Neuronal stem cell (in vitro differentiated cells): ENCODE measurements at regions not wholly inside any gene's neighbourhood (a gene's known extent, or its start where the extent isn't known, plus 50 kb on each side); places are given as distances from the start of the nearest gene placed in this dataset.

Source experiments
- DNase-seq: peaks from one replicate; pipeline ENCODE4 v3.0.0-alpha.2; 2013; ENCODE audit warnings: low spot score
- H2AFZ ChIP-seq: one replicate; pipeline ENCODE4 v1.6.1; 2013; ENCODE audit warnings: mild to moderate bottlenecking, low read length, inconsistent platforms
- H2AK5ac ChIP-seq: 2 replicates; pipeline ENCODE4 v1.6.1; 2013; ENCODE audit warnings: low read depth, mild to moderate bottlenecking, inconsistent platforms, low read length, moderate library complexity, mixed read lengths
- H2BK120ac ChIP-seq: 2 replicates; pipeline ENCODE4 v1.6.1; 2013; ENCODE audit warnings: low read depth, mild to moderate bottlenecking, inconsistent platforms, low read length, moderate library complexity, mixed read lengths
- H2BK12ac ChIP-seq: one replicate; pipeline ENCODE4 v1.6.1; 2013; ENCODE audit warnings: low read length, inconsistent platforms
- H2BK15ac ChIP-seq: 2 replicates; pipeline ENCODE4 v1.6.1; 2013; ENCODE audit warnings: mild to moderate bottlenecking, low read length, inconsistent platforms, mixed read lengths
- H2BK5ac ChIP-seq: one replicate; pipeline ENCODE4 v1.6.1; 2013; ENCODE audit warnings: inconsistent platforms, mild to moderate bottlenecking, low read length, moderate library complexity
- H3K14ac ChIP-seq: one replicate; pipeline ENCODE4 v1.6.1; 2013; ENCODE audit warnings: low read length, inconsistent platforms
- H3K18ac ChIP-seq: 2 replicates; pipeline ENCODE4 v1.6.1; 2013; ENCODE audit warnings: low read length, inconsistent platforms
- H3K23ac ChIP-seq: 2 replicates; pipeline ENCODE4 v1.6.1; 2013; ENCODE audit warnings: low read depth, mild to moderate bottlenecking, mixed read lengths, low read length, inconsistent platforms; ENCODE audit not compliant: poor library complexity
- H3K27ac ChIP-seq: replicated peaks from 3 replicates; pipeline ENCODE4 v1.5.1; 2013; ENCODE audit warnings: low read length, inconsistent platforms
- H3K27me3 ChIP-seq, 3 experiments: 2 replicates each; pipeline ENCODE4 v1.6.1; 2013; ENCODE audit warnings: low read length in 3 of 3, mild to moderate bottlenecking in 2 of 3, inconsistent platforms in 1 of 3, low read depth in 1 of 3, mixed read lengths in 1 of 3, moderate library complexity in 1 of 3; ENCODE audit not compliant: control insufficient read depth in 3 of 3, insufficient read depth in 3 of 3
- H3K36me3 ChIP-seq, 2 donors: replicated peaks in 1 of 2; 2 replicates each; pipeline ENCODE4 v1.6.1; 2013; ENCODE audit warnings: low read length in 2 of 2; ENCODE audit not compliant: control insufficient read depth in 2 of 2, insufficient read depth in 2 of 2
- H3K4ac ChIP-seq: 2 replicates; pipeline ENCODE4 v1.6.1; 2013; ENCODE audit warnings: inconsistent platforms, mild to moderate bottlenecking, low read length, moderate library complexity
- H3K4me1 ChIP-seq, 2 donors: 1 replicate in 1 of 2; 2 replicates in 1 of 2; pipeline ENCODE4 v1.6.1; 2013; ENCODE audit warnings: low read length in 2 of 2, low read depth in 1 of 2; ENCODE audit not compliant: control insufficient read depth in 2 of 2, insufficient read depth in 1 of 2
- H3K4me2 ChIP-seq: one replicate; pipeline ENCODE4 v1.6.1; 2013; ENCODE audit warnings: mild to moderate bottlenecking, low read length, inconsistent platforms; ENCODE audit not compliant: insufficient read depth, poor library complexity, severe bottlenecking
- H3K4me3 ChIP-seq, 2 donors: 2 replicates each; pipeline ENCODE4 v1.5.1; 2013; ENCODE audit warnings: low read length in 2 of 2, mild to moderate bottlenecking in 2 of 2, inconsistent platforms in 1 of 2, moderate library complexity in 1 of 2
- H3K79me1 ChIP-seq: one replicate; pipeline ENCODE4 v1.6.1; 2013; ENCODE audit warnings: low read depth, mild to moderate bottlenecking, inconsistent platforms, low read length, moderate library complexity
- H3K9ac ChIP-seq: one replicate; pipeline ENCODE4 v1.6.1; 2013; ENCODE audit warnings: mild to moderate bottlenecking, low read depth, low read length, inconsistent platforms; ENCODE audit not compliant: poor library complexity
- H3K9me3 ChIP-seq, 2 donors: replicated peaks in 1 of 2; 2 replicates each; pipeline versions ENCODE3 to v1.6.1; 2013; ENCODE audit warnings: low read length in 2 of 2, mild to moderate bottlenecking in 2 of 2, inconsistent platforms in 1 of 2, low read depth in 1 of 2, mixed read lengths in 1 of 2, moderate library complexity in 1 of 2; ENCODE audit not compliant: control insufficient read depth in 2 of 2, insufficient read depth in 1 of 2
- H4K8ac ChIP-seq: one replicate; pipeline ENCODE4 v1.6.1; 2013; ENCODE audit warnings: low read depth, mild to moderate bottlenecking, inconsistent platforms, low read length, moderate library complexity
- H4K91ac ChIP-seq: one replicate; pipeline ENCODE4 v1.6.1; 2013; ENCODE audit warnings: low read length, low read depth, mild to moderate bottlenecking, inconsistent platforms; ENCODE audit not compliant: poor library complexity
- WGBS, 2 donors: extraction: QIAGEN DNeasy Blood & Tissue Kit; methylation state at CpG; one replicate each; pipeline ENCODE4 v1.1.7; 2013; ENCODE audit warnings: missing lambda C conversion rate in 2 of 2, mixed read lengths in 1 of 2; ENCODE audit not compliant: insufficient read length in 2 of 2, insufficient replicate concordance in 1 of 2; ENCODE audit errors: extremely low coverage in 2 of 2; 5-methylcytosine and 5-hydroxymethylcytosine counted together

DNA sequence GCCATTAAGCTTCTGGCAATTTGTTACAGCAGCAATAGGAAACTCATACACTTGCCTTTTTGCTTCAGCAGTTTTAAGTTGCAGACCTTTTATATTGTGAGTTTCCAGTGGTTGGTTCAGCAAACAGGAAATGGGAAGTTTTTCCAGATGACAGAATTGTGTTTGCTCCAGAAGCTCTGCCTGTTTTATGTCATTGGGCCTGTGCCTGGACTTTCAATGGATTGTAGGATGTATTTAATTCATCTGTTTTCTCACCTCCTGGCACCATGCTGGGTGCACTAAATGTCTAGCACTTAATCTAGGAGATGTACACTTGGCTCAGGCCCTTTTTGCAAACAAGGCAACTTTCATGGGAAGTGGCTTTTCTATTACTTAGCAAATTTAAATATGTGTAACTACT is 100.4 kb upstream of the CLINT1 start:
- no peak overlapping the region for H3K4me2 ChIP-seq
- H2BK15ac ChIP-seq = no peak overlapping the region
- no peaks in the 10 kb centered on the region for H3K79me1 ChIP-seq
- no peak overlapping the region for H3K27ac ChIP-seq
- no peak overlapping the region for H3K23ac ChIP-seq
- no peak overlapping the region for H3K4me3 ChIP-seq
- no peak overlapping the region for H4K8ac ChIP-seq
- H2BK12ac ChIP-seq = no peak overlapping the region
- no peak overlapping the region for H2AFZ ChIP-seq
- no peak overlapping the region for H3K4ac ChIP-seq
- H3K18ac ChIP-seq = no peak overlapping the region
- no peak for DNase-seq
- no peak overlapping the region for H4K91ac ChIP-seq
- no peak overlapping the region for H3K9ac ChIP-seq
- H2BK5ac ChIP-seq = no peak overlapping the region
- H2AK5ac ChIP-seq = no peak overlapping the region
- no peaks in the 10 kb centered on the region for H3K9me3 ChIP-seq
- no peaks in the 10 kb centered on the region for H3K4me1 ChIP-seq
- H3K14ac ChIP-seq = no peak overlapping the region
- no peaks in the 10 kb centered on the region for H3K36me3 ChIP-seq
- H2BK120ac ChIP-seq = no peak overlapping the region
- H3K27me3 ChIP-seq = no peaks in the 10 kb centered on the region

GRCh38 chr5:157956271-157956885 is 97.4 kb upstream of the CLINT1 start:
- Histone ChIP-seq H3K36me3 (no peaks in the 10 kb centered on the region), H2BK15ac (no peak overlapping the region), H2AFZ (no peak overlapping the region), H3K14ac (no peak overlapping the region), H3K4me1 (no peaks in the 10 kb centered on the region), H2BK120ac (no peak overlapping the region), H3K4me2 (no peak overlapping the region), H4K8ac (no peak overlapping the region), H3K4ac (no peak overlapping the region), H3K9me3 (no peaks in the 10 kb centered on the region), H3K23ac (no peak overlapping the region), H3K4me3 (no peak overlapping the region), H2AK5ac (no peak overlapping the region), H2BK5ac (no peak overlapping the region), H3K27me3 (no peaks in the 10 kb centered on the region), H4K91ac (no peak overlapping the region), H2BK12ac (no peak overlapping the region), H3K9ac (no peak overlapping the region), H3K79me1 (no peaks in the 10 kb centered on the region), H3K18ac (no peak overlapping the region), H3K27ac (no peak overlapping the region)
- WGBS, 2 donors = no CpG with 5 or more reads among the region's 3 CpGs
- DNase-seq = no peak

GRCh38 chr5:157955541-157956172 is 96.7 kb upstream of the CLINT1 start:
- Histone ChIP-seq H2BK12ac (no peak overlapping the region), H3K4ac (no peak overlapping the region), H3K9ac (no peak overlapping the region), H2BK15ac (no peak overlapping the region), H3K36me3 (no peaks in the 10 kb centered on the region), H3K23ac (no peak overlapping the region), H4K91ac (no peak overlapping the region), H3K79me1 (no peaks in the 10 kb centered on the region), H4K8ac (no peak overlapping the region), H3K27me3 (no peaks in the 10 kb centered on the region), H2BK5ac (no peak overlapping the region), H3K9me3 (no peaks in the 10 kb centered on the region), H3K4me1 (no peaks in the 10 kb centered on the region), H3K4me3 (no peak overlapping the region), H3K18ac (no peak overlapping the region), H2BK120ac (no peak overlapping the region), H3K14ac (no peak overlapping the region), H3K4me2 (no peak overlapping the region), H3K27ac (no peak overlapping the region), H2AK5ac (no peak overlapping the region), H2AFZ (no peak overlapping the region)
- DNase-seq = no peak
- no CpG with 5 or more reads among the region's 6 CpGs for WGBS, 2 donors

GRCh38 chr5:157952374-157952685 is 93.4 kb upstream of the CLINT1 start:
- H3K23ac ChIP-seq = no peak overlapping the region
- H2AFZ ChIP-seq = no peak overlapping the region

More at GRCh38 chr5:157952374-157952685, 93.4 kb upstream of the CLINT1 start:
- Histone ChIP-seq H3K79me1 (no peaks in the 10 kb centered on the region), H3K4me3 (no peak overlapping the region), H3K9me3 (no peaks in the 10 kb centered on the region), H3K4ac (no peak overlapping the region), H4K8ac (no peak overlapping the region), H3K27me3 (no peaks in the 10 kb centered on the region), H3K4me2 (no peak overlapping the region), H3K9ac (no peak overlapping the region), H2BK15ac (no peak overlapping the region), H3K4me1 (peaks cover 2% of the 10 kb centered on the region in 2 donors), H3K18ac (no peak overlapping the region), H2BK120ac (no peak overlapping the region), H2AK5ac (no peak overlapping the region), H3K27ac (no peak overlapping the region), H3K14ac (no peak overlapping the region), H4K91ac (no peak overlapping the region), H2BK5ac (no peak overlapping the region), H3K36me3 (no peaks in the 10 kb centered on the region), H2BK12ac (no peak overlapping the region)
- no CpG with 5 or more reads among the region's 1 CpG for WGBS, 2 donors
- DNase-seq = no peak
